GM18511 (cell line): ENCODE measurements at regions not wholly inside any gene's neighbourhood (a gene's known extent, or its start where the extent isn't known, plus 50 kb on each side); places are given as distances from the start of the nearest gene placed in this dataset.

Experiments used
- ATAC-seq: cut with Tn5 transposase; IDR thresholded peaks from one replicate; pipeline ENCODE4 v1.9.1; 2021; ENCODE audit warnings: mild to moderate bottlenecking, moderate library complexity; ENCODE audit not compliant: unreplicated experiment

GRCh38 chr5:174850565-174851169 lies 126.3 kb downstream of the MSX2 start:
- ATAC-seq = no peak

GRCh38 chr5:174849426-174849825 lies 125.0 kb downstream of the MSX2 start:
- ATAC-seq = no peak

- no peak for ATAC-seq
Observed at GRCh38 chr5:174844971-174845370, 120.6 kb downstream of the MSX2 start.

- ATAC-seq = no peak
Observed at GRCh38 chr5:174843263-174844250, 119.2 kb downstream of the MSX2 start.

GRCh38 chr5:174840435-174840834 lies 116.1 kb downstream of the MSX2 start:
- ATAC-seq = no peak

GRCh38 chr5:174839196-174839595 lies 114.8 kb downstream of the MSX2 start:
- no peak for ATAC-seq

- no peak for ATAC-seq
Observed at GRCh38 chr5:174837919-174838902, 113.8 kb downstream of the MSX2 start.

- no peak for ATAC-seq
Observed at GRCh38 chr5:174834081-174834480, 109.7 kb downstream of the MSX2 start.

GRCh38 chr5:174832811-174833210 lies 108.4 kb downstream of the MSX2 start:
- peak; percentile 49 for ATAC-seq

- no peak for ATAC-seq
Observed at GRCh38 chr5:174832025-174832424, 107.6 kb downstream of the MSX2 start.

- no peak for ATAC-seq
Observed at GRCh38 chr5:174831031-174831660, 106.8 kb downstream of the MSX2 start.

- no peak for ATAC-seq
Observed at GRCh38 chr5:174829511-174829864, 105.1 kb downstream of the MSX2 start.

GRCh38 chr5:174828804-174829510 lies 104.6 kb downstream of the MSX2 start:
- no peak for ATAC-seq

GRCh38 chr5:174827558-174827957 lies 103.2 kb downstream of the MSX2 start:
- ATAC-seq = no peak

GRCh38 chr5:174825587-174825986 lies 101.2 kb downstream of the MSX2 start:
- ATAC-seq = no peak

GRCh38 chr5:174818430-174818829 lies 94.0 kb downstream of the MSX2 start:
- ATAC-seq = no peak

- no peak for ATAC-seq
Observed at GRCh38 chr5:174817610-174818009, 93.2 kb downstream of the MSX2 start.

GRCh38 chr5:174816858-174817257 lies 92.5 kb downstream of the MSX2 start:
- ATAC-seq = no peak

- no peak for ATAC-seq
Observed at GRCh38 chr5:174811438-174811837, 87.1 kb downstream of the MSX2 start.

GRCh38 chr5:174810796-174811195 lies 86.4 kb downstream of the MSX2 start:
- ATAC-seq = no peak
